A549 (cell line): ENCODE measurements at regions not wholly inside any gene's neighbourhood (a gene's known extent, or its start where the extent isn't known, plus 50 kb on each side); places are given as distances from the start of the nearest gene placed in this dataset.

Source experiments
- ATAC-seq, 2 experiments: fragments of 200-7000 bp in 1 of 2; fragments of >200 bp in 1 of 2; cut with Nextera tagmentation in 1 of 2; cut with Tn5 transposase in 1 of 2; 3 replicates each; pipeline versions ENCODE4 v1.8.0 to v1.9.1; 2018 to 2020; ENCODE audit warnings: mild to moderate bottlenecking in 1 of 2, moderate library complexity in 1 of 2
- CTCF ChIA-PET: fragments of 300-600 bp; sonication (Branson Sonifier 250); formaldehyde crosslinking; extraction: SDS; loops from one replicate; lab custom pipeline; 2021; ENCODE audit warnings: antibody characterized with exemption, inconsistent platforms; lab: Yijun Ruan, JAX
- POLR2A ChIA-PET: fragments of 350-600 bp; formaldehyde crosslinking; extraction: SDS; loops from one replicate; lab custom pipeline; 2021; ENCODE audit warnings: antibody characterized with exemption, inconsistent platforms; lab: Yijun Ruan, JAX
- DNase-seq, 2 experiments: peaks; one replicate each; pipeline versions ENCODE4 v3.0.0 to v3.0.0-alpha.2; 2011 to 2016; ENCODE audit warnings: low read depth in 1 of 2, low spot score in 1 of 2
- FAIRE-seq: peaks from 2 replicates; lab custom pipeline; 2011; peaks lifted over from hg19 to GRCh38; lab: Jason Lieb, UNC
- H3K27ac ChIP-seq, 2 experiments: fragments of >200 bp; sonication (Bioruptor Twin); formaldehyde crosslinking; 3 replicates each; pipeline ENCODE4 v1.5.1; 2016 to 2017
- H3K4me1 ChIP-seq: fragments of >200 bp; sonication (Bioruptor Twin); formaldehyde crosslinking; 3 replicates; pipeline ENCODE4 v1.6.1; 2016
- H3K4me2 ChIP-seq: fragments of >200 bp; sonication (Bioruptor Twin); formaldehyde crosslinking; 3 replicates; pipeline ENCODE4 v1.6.1; 2016
- H3K4me3 ChIP-seq: fragments of >200 bp; sonication (Bioruptor Twin); formaldehyde crosslinking; 3 replicates; pipeline ENCODE4 v1.5.1; 2016
- H3K9me3 ChIP-seq: fragments of >200 bp; sonication (Bioruptor Twin); formaldehyde crosslinking; 3 replicates; pipeline ENCODE4 v1.6.1; 2016
- CBX2 ChIP-seq: fragments of 200-600 bp; sonication (generic); IDR thresholded peaks from 2 replicates; pipeline ENCODE4 v1.6.1; 2016; ENCODE audit warnings: low read depth, mild to moderate bottlenecking, borderline replicate concordance
- EHF ChIP-seq: fragments of 250-450 bp; sonication (Bioruptor Pico); IDR thresholded peaks from 2 replicates; pipeline ENCODE4 v1.5.0; 2020; ENCODE audit warnings: mild to moderate bottlenecking
- EP300 ChIP-seq, 2 experiments: fragments of >200 bp; sonication (Bioruptor Twin); formaldehyde crosslinking; IDR thresholded peaks; 2 replicates in 1 of 2; 3 replicates in 1 of 2; pipeline ENCODE4 v1.6.1; 2016 to 2017
- ESRRA ChIP-seq: fragments of 150-350 bp; IDR thresholded peaks from 2 replicates; pipeline ENCODE4 v1.6.1; 2014; ENCODE audit warnings: mild to moderate bottlenecking, low read length, borderline replicate concordance
- FOSB ChIP-seq: fragments of 250-450 bp; sonication (Bioruptor Pico); IDR thresholded peaks from 2 replicates; pipeline ENCODE4 v1.5.0; 2020; ENCODE audit warnings: mild to moderate bottlenecking, moderate library complexity
- GATA3 ChIP-seq: IDR thresholded peaks from 2 replicates; pipeline ENCODE4 v1.6.1; 2012; ENCODE audit warnings: borderline replicate concordance
- HOXA7 ChIP-seq: fragments of 250-450 bp; sonication (Bioruptor Pico); IDR thresholded peaks from 2 replicates; pipeline ENCODE4 v1.5.0; 2020; ENCODE audit warnings: mild to moderate bottlenecking, moderate library complexity
- HOXB13 ChIP-seq: fragments of 250-450 bp; sonication (Bioruptor Pico); IDR thresholded peaks from 2 replicates; pipeline ENCODE4 v1.5.0; 2020; ENCODE audit warnings: low read depth, mild to moderate bottlenecking, moderate library complexity
- JUN ChIP-seq, 2 experiments: fragments of >200 bp; sonication (Bioruptor Twin); formaldehyde crosslinking; IDR thresholded peaks; 2 replicates in 1 of 2; 3 replicates in 1 of 2; pipeline ENCODE4 v1.6.1; 2016 to 2017
- KDM1A ChIP-seq: fragments of 200-600 bp; sonication (generic); IDR thresholded peaks from 2 replicates; pipeline ENCODE4 v1.6.1; 2016; ENCODE audit warnings: low read depth, mild to moderate bottlenecking
- MAZ ChIP-seq: fragments of 150-350 bp; IDR thresholded peaks from 2 replicates; pipeline ENCODE4 v1.6.1; 2014; ENCODE audit warnings: antibody characterized with exemption, low read depth, low read length, borderline replicate concordance
- NFE2L2 ChIP-seq: fragments of 150-350 bp; conservative IDR thresholded peaks from 2 replicates; pipeline ENCODE4 v1.6.1; 2014; ENCODE audit warnings: low read length
- NPAS2 ChIP-seq: fragments of 250-450 bp; sonication (Bioruptor Pico); IDR thresholded peaks from 2 replicates; pipeline ENCODE4 v1.8.0; 2022; ENCODE audit warnings: mild to moderate bottlenecking, moderate library complexity, borderline replicate concordance
- POLR2A ChIP-seq: IDR thresholded peaks from 2 replicates; pipeline ENCODE4 v1.6.1; 2012; ENCODE audit warnings: mild to moderate bottlenecking, low read length
- POLR2AphosphoS2 ChIP-seq: conservative IDR thresholded peaks from 2 replicates; pipeline ENCODE4 v1.6.1; 2012; ENCODE audit warnings: low read length, improper control_type of control experiment, inconsistent platforms
- RARB ChIP-seq: fragments of 250-450 bp; sonication (Bioruptor Pico); IDR thresholded peaks from 2 replicates; pipeline ENCODE4 v1.8.0; 2021; ENCODE audit warnings: mild to moderate bottlenecking, moderate library complexity
- RNF2 ChIP-seq: fragments of 200-600 bp; sonication (generic); IDR thresholded peaks from 2 replicates; pipeline ENCODE4 v1.6.1; 2016; ENCODE audit warnings: low read depth, mild to moderate bottlenecking, antibody characterized with exemption, moderate library complexity, borderline replicate concordance
- TP53 ChIP-seq: fragments of 250-450 bp; sonication (Bioruptor Pico); IDR thresholded peaks from 2 replicates; pipeline ENCODE4 v1.5.0; 2021; ENCODE audit warnings: mild to moderate bottlenecking, moderate library complexity
- ZNF302 ChIP-seq: fragments of 250-450 bp; sonication (Bioruptor Pico); IDR thresholded peaks from 2 replicates; pipeline ENCODE4 v1.9.0; 2021; ENCODE audit warnings: inconsistent platforms, mild to moderate bottlenecking, moderate library complexity
- ZSCAN20 ChIP-seq: fragments of 250-450 bp; sonication (Bioruptor Pico); IDR thresholded peaks from 2 replicates; pipeline ENCODE4 v1.8.0; 2022; ENCODE audit warnings: mild to moderate bottlenecking, moderate library complexity
- WGBS: methylation state at CpG from one replicate; pipeline ENCODE4 v1.1.6; 2017; ENCODE audit errors: missing lambda C conversion rate; 5-methylcytosine and 5-hydroxymethylcytosine counted together
- TF ChIP-seq, protein P1 (sequence below): IDR thresholded peaks from 2 replicates; pipeline ENCODE4 v1.6.1; 2012; ENCODE audit warnings: low read depth, borderline replicate concordance
- TF ChIP-seq, protein P2 (sequence below): fragments of 250-450 bp; sonication (Bioruptor Pico); IDR thresholded peaks from 2 replicates; pipeline ENCODE4 v1.5.0; 2021; ENCODE audit warnings: mild to moderate bottlenecking, moderate library complexity, borderline replicate concordance
- TF ChIP-seq, protein P3 (sequence below): fragments of 250-450 bp; sonication (Bioruptor Pico); IDR thresholded peaks from 2 replicates; pipeline ENCODE4 v1.5.0; 2020; ENCODE audit warnings: low read depth, mild to moderate bottlenecking, moderate library complexity
- TF ChIP-seq, protein P4 (sequence below): IDR thresholded peaks from 2 replicates; pipeline ENCODE4 v1.6.1; 2012
- TF ChIP-seq, protein P5 (sequence below): IDR thresholded peaks from 2 replicates; pipeline ENCODE4 v1.6.1; 2012

DNA sequence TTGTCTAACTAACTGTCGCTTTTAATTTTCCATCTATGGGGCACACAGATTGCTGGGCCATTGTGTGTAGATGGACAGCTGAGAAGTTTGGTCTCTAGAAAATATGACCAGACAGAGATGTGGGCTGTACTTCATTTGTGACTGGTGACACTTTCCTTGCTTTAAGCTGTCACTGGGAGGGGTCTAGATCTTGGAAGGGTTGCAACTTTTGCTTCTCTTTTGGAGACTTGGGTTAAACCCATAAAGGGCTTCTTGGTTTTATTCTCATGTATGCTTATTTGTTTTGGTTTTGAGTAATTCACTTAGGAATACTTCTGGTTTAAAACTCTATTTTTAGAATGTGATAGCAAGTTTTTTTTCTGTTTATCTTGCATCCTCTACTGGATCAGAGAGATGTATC lies 80.2 kb downstream of the ETS2 start:
- Histone ChIP-seq H3K4me3 (no peak overlapping the region), H3K4me1 (no peaks in the 10 kb centered on the region), H3K27ac (no peak overlapping the region), H3K9me3 (peaks cover 5% of the 10 kb centered on the region; the same call in 1 of the 3 replicates), H3K4me2 (no peak overlapping the region)
- TF ChIP-seq POLR2A (no peak), JUN (IDR thresholded peaks at IDR 0.05) (no peak), HOXA7 (CRISPR knock-in tag) (no peak), MAZ (no peak), NFE2L2 (no peak), GATA3 (no peak), EP300 (IDR thresholded peaks at IDR 0.05) (no peak), FOSB (no peak), ZNF302 (CRISPR knock-in tag) (no peak), CBX2 (no peak)
- TF ChIP-seq, protein P1, sequence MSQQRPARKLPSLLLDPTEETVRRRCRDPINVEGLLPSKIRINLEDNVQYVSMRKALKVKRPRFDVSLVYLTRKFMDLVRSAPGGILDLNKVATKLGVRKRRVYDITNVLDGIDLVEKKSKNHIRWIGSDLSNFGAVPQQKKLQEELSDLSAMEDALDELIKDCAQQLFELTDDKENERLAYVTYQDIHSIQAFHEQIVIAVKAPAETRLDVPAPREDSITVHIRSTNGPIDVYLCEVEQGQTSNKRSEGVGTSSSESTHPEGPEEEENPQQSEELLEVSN, result no peak
- TF ChIP-seq, protein P2, sequence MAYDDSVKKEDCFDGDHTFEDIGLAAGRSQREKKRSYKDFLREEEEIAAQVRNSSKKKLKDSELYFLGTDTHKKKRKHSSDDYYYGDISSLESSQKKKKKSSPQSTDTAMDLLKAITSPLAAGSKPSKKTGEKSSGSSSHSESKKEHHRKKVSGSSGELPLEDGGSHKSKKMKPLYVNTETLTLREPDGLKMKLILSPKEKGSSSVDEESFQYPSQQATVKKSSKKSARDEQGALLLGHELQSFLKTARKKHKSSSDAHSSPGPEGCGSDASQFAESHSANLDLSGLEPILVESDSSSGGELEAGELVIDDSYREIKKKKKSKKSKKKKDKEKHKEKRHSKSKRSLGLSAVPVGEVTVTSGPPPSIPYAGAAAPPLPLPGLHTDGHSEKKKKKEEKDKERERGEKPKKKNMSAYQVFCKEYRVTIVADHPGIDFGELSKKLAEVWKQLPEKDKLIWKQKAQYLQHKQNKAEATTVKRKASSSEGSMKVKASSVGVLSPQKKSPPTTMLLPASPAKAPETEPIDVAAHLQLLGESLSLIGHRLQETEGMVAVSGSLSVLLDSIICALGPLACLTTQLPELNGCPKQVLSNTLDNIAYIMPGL, result no peak
- TF ChIP-seq, protein P3, sequence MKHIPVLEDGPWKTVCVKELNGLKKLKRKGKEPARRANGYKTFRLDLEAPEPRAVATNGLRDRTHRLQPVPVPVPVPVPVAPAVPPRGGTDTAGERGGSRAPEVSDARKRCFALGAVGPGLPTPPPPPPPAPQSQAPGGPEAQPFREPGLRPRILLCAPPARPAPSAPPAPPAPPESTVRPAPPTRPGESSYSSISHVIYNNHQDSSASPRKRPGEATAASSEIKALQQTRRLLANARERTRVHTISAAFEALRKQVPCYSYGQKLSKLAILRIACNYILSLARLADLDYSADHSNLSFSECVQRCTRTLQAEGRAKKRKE (CRISPR knock-in tag), result no peak
- ChIA-PET CTCF (interaction anchor here (0.7 kb wide), 1 partner anchor 237 kb away, joined by 4 read pairs; no protein-coding TSS in a partner anchor), POLR2A (no interaction called here)
- no peak for ATAC-seq
- FAIRE-seq, result no peak
- no peak for DNase-seq
- WGBS, result 89% methylated on average over 1 of the region's 1 CpG

DNA sequence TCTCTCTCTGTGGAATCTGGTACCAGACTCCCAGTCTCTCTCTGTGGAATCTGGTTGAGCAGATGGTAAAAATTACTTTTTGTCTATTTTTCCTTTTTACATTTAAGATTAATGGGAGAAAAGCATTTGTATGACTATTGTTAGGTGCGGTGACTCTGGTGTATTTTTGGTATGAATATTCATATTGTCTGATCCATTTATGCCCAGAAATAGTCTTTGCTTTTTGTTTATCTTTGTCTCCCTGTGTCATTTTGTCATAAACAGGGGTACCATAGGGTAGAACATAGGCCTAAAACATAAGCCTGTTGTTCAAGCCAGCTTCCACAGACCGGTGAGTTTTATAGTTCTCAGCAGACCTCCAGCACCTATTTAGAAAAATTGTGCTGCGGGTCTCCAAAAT lies 78.7 kb downstream of the ETS2 start:
- no peak for FAIRE-seq

DNA sequence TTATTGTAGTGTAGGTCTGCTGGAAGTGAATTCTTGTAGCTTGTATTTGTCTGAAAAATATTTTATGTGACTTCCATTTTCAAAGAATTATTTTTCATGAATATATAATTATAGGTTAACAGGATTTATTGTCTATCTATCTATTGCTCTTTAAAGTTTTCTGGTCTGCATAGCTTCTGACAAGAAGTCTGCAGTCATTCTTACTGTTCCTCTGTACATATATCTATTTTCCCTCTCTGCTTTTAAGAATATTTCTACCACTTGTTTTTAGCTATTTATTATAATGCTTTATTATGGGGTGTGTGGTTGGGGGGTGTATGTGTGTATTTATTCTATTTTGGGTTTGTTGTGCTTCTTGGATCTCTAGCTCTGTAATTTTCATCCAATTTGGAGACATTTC lies 77.4 kb downstream of the ETS2 start:
- ChIA-PET POLR2A (no interaction called here), CTCF (no interaction called here)
- no peak for TF ChIP-seq RNF2
- no peak for TF ChIP-seq ESRRA
- TF ChIP-seq TP53 (CRISPR knock-in tag), result no peak
- TF ChIP-seq KDM1A, result no peak
- TF ChIP-seq, protein P4, sequence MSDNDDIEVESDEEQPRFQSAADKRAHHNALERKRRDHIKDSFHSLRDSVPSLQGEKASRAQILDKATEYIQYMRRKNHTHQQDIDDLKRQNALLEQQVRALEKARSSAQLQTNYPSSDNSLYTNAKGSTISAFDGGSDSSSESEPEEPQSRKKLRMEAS, result no peak
- TF ChIP-seq EHF (CRISPR knock-in tag), result no peak
- DNase-seq (no peak), ATAC-seq (no peak), FAIRE-seq (no peak)
- no peaks in the 10 kb centered on the region for H3K4me1 ChIP-seq
- no peak overlapping the region for H3K27ac ChIP-seq
- H3K4me2 ChIP-seq, result no peak overlapping the region
- H3K9me3 ChIP-seq, result peaks cover 5% of the 10 kb centered on the region; the same call in 1 of the 3 replicates
- H3K4me3 ChIP-seq, result no peak overlapping the region

More for the DNA sequence above, 78.7 kb downstream of the ETS2 start:
- POLR2A ChIA-PET, result no interaction called here
- WGBS, result 55% methylated on average over 3 of the region's 3 CpGs
- TF ChIP-seq RARB (CRISPR knock-in tag) (no peak), ZSCAN20 (no peak), HOXB13 (no peak), POLR2AphosphoS2 (no peak), NPAS2 (no peak)
- TF ChIP-seq, protein P3 (CRISPR knock-in tag), result no peak
- TF ChIP-seq, protein P5, sequence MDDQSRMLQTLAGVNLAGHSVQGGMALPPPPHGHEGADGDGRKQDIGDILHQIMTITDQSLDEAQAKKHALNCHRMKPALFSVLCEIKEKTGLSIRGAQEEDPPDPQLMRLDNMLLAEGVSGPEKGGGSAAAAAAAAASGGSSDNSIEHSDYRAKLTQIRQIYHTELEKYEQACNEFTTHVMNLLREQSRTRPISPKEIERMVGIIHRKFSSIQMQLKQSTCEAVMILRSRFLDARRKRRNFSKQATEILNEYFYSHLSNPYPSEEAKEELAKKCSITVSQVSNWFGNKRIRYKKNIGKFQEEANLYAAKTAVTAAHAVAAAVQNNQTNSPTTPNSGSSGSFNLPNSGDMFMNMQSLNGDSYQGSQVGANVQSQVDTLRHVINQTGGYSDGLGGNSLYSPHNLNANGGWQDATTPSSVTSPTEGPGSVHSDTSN, result no peak
- CTCF ChIA-PET, result no interaction called here
- no peak for ATAC-seq
- H3K27ac ChIP-seq, result no peak overlapping the region
- no peak for DNase-seq
- no peak overlapping the region for H3K4me3 ChIP-seq
- no peaks in the 10 kb centered on the region for H3K4me1 ChIP-seq
- H3K9me3 ChIP-seq, result peaks cover 5% of the 10 kb centered on the region; the same call in 1 of the 3 replicates
- no peak overlapping the region for H3K4me2 ChIP-seq
